Globus pallidus (tissue), 1 donor: ENCODE measurements at regions not wholly inside any gene's neighbourhood (a gene's known extent, or its start where the extent isn't known, plus 50 kb on each side); places are given as distances from the start of the nearest gene placed in this dataset.
"Not testable (repeated sequence)": the region's sequence is repeated elsewhere in the genome, so short reads cannot be mapped to it uniquely, and the experiment has no call there.

ENCODE experiments used
- DNase-seq: peaks from one replicate; pipeline ENCODE4 v3.0.0-alpha.2; 2015; ENCODE audit warnings: low spot score

GRCh38 chr6:150767571-150768018 is 97.9 kb upstream of the MTHFD1L start:
- DNase-seq: no peak

GRCh38 chr6:150770637-150771036 is 94.9 kb upstream of the MTHFD1L start:
- DNase-seq: no peak

- no peak for DNase-seq
These were observed 91.5 kb upstream of the MTHFD1L start for GRCh38 chr6:150773969-150774368.

- DNase-seq: no peak
These were observed 89.9 kb upstream of the MTHFD1L start for GRCh38 chr6:150775415-150776203.

- DNase-seq: no peak
These were observed 87.8 kb upstream of the MTHFD1L start for GRCh38 chr6:150777736-150778135.

- DNase-seq: no peak
These were observed 81.7 kb upstream of the MTHFD1L start for GRCh38 chr6:150783813-150784212.

- no peak for DNase-seq
These were observed 78.1 kb upstream of the MTHFD1L start for GRCh38 chr6:150787429-150787828.

GRCh38 chr6:150788089-150788488 is 77.4 kb upstream of the MTHFD1L start:
- DNase-seq: no peak

GRCh38 chr6:150789906-150790305 is 75.6 kb upstream of the MTHFD1L start:
- DNase-seq: not testable (repeated sequence)

- DNase-seq: no peak
These were observed 73.8 kb upstream of the MTHFD1L start for GRCh38 chr6:150791717-150792116.

GRCh38 chr6:150797949-150798348 is 67.6 kb upstream of the MTHFD1L start:
- no peak for DNase-seq

- no peak for DNase-seq
These were observed 66.2 kb upstream of the MTHFD1L start for GRCh38 chr6:150799276-150799805.

- no peak for DNase-seq
These were observed 64.7 kb upstream of the MTHFD1L start for GRCh38 chr6:150800674-150801314.

- DNase-seq: no peak
These were observed 58.7 kb upstream of the MTHFD1L start for GRCh38 chr6:150806790-150807189.

GRCh38 chr6:150813319-150813992 is 52.0 kb upstream of the MTHFD1L start:
- no peak for DNase-seq

GRCh38 chr6:150813993-150814359 is 51.5 kb upstream of the MTHFD1L start:
- no peak for DNase-seq
